ENCODE measurements at regions not wholly inside any gene's neighbourhood (a gene's known extent, or its start where the extent isn't known, plus 50 kb on each side); places are given as distances from the start of the nearest gene placed in this dataset.
"Not testable (repeated sequence)": the region's sequence is repeated elsewhere in the genome, so short reads cannot be mapped to it uniquely, and the experiment has no call there.

DNA sequence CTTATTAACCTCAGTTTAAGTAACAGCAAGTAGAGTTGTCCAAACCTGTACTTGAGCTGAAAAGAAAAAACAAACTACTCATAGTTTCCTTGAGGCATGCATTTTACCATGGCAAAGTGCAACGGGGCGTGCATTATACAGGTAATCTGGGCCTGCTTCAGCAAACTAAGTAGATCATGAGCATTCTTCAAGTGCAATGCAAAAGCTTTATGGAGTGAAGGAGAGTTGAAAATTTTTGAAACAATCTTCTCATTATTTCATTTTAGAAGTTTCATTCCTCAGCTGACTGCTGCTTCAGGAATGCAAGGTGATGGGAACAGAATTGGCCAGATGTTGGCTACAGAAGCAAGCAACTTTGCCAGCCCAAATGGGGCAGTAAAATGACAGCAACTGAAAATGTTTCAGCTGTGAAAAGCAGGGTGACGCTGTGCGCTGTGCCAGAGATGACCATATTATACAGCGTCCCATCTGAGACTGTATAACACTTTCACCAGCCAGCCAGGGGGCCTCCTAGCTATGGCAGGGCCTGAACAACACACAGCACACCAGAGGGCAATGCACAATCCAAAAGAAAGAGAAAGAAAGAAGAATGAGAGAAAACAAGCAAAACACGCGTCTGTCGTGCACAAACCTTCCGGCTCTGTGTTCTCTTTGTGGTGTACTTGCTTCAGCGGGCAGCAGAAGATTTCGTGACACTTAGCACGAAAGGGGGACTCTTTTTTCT is 145.5 kb upstream of the FGF13 start:
- 61 to 87% methylated on average over 9 to 10 of the region's 12 CpGs for WGBS, 2 donors

GRCh38 chrX:138853936-138854335 is 142.4 kb upstream of the FGF13 start:
- no peak for ATAC-seq
- no peak overlapping the region for H3K27ac ChIP-seq
- WGBS, 2 donors = 47 to 82% methylated on average over 2 of the region's 2 CpGs
- no peak for DNase-seq
- no peak for TF ChIP-seq POLR2A (IDR thresholded peaks at IDR 0.05)
- TF ChIP-seq, protein P1, sequence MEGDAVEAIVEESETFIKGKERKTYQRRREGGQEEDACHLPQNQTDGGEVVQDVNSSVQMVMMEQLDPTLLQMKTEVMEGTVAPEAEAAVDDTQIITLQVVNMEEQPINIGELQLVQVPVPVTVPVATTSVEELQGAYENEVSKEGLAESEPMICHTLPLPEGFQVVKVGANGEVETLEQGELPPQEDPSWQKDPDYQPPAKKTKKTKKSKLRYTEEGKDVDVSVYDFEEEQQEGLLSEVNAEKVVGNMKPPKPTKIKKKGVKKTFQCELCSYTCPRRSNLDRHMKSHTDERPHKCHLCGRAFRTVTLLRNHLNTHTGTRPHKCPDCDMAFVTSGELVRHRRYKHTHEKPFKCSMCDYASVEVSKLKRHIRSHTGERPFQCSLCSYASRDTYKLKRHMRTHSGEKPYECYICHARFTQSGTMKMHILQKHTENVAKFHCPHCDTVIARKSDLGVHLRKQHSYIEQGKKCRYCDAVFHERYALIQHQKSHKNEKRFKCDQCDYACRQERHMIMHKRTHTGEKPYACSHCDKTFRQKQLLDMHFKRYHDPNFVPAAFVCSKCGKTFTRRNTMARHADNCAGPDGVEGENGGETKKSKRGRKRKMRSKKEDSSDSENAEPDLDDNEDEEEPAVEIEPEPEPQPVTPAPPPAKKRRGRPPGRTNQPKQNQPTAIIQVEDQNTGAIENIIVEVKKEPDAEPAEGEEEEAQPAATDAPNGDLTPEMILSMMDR (IDR thresholded peaks at IDR 0.05) = no peak
- H3K27me3 ChIP-seq = no peaks in the 10 kb centered on the region
- H3K4me3 ChIP-seq = no peak overlapping the region
- intact Hi-C loops (cut with DNase I) = no loop called here
- H3K9me3 ChIP-seq = no peaks in the 10 kb centered on the region
- no peaks in the 10 kb centered on the region for H3K36me3 ChIP-seq (replicated peaks in 1 of 2; ENCODE audit: insufficient read depth in 1 of 2, low read depth in 2 of 2)
- no peaks in the 10 kb centered on the region for H3K4me1 ChIP-seq

More for the DNA sequence above, 145.5 kb upstream of the FGF13 start:
- H3K27me3 ChIP-seq = no peaks in the 10 kb centered on the region
- H3K27ac ChIP-seq = no peak overlapping the region
- ATAC-seq (no peak), DNase-seq (no peak)
- TF ChIP-seq, protein P1 (IDR thresholded peaks at IDR 0.05) = no peak
- TF ChIP-seq POLR2A (IDR thresholded peaks at IDR 0.05) = no peak
- H3K9me3 ChIP-seq = no peaks in the 10 kb centered on the region
- intact Hi-C loops (cut with DNase I) = no loop called here
- no peaks in the 10 kb centered on the region for H3K4me1 ChIP-seq
- H3K36me3 ChIP-seq (replicated peaks in 1 of 2; ENCODE audit: insufficient read depth in 1 of 2, low read depth in 2 of 2) = no peaks in the 10 kb centered on the region
- no peak overlapping the region for H3K4me3 ChIP-seq

- H3K27me3 ChIP-seq = no peaks in the 10 kb centered on the region
- no peak for DNase-seq
- no peak overlapping the region for H3K4me3 ChIP-seq
- H3K4me1 ChIP-seq = no peaks in the 10 kb centered on the region
- no peak for TF ChIP-seq POLR2A (IDR thresholded peaks at IDR 0.05)
- TF ChIP-seq, protein P1 (IDR thresholded peaks at IDR 0.05) = no peak
- H3K27ac ChIP-seq = no peak overlapping the region
- ATAC-seq = no peak
- H3K9me3 ChIP-seq = no peaks in the 10 kb centered on the region
- no peaks in the 10 kb centered on the region for H3K36me3 ChIP-seq (replicated peaks in 1 of 2; ENCODE audit: insufficient read depth in 1 of 2, low read depth in 2 of 2)
- intact Hi-C loops (cut with DNase I) = no loop called here
- 64% methylated on average over 1 to 2 of the region's 2 CpGs for WGBS, 2 donors
Measured at GRCh38 chrX:138849521-138849920, 138.0 kb upstream of the FGF13 start.

DNA sequence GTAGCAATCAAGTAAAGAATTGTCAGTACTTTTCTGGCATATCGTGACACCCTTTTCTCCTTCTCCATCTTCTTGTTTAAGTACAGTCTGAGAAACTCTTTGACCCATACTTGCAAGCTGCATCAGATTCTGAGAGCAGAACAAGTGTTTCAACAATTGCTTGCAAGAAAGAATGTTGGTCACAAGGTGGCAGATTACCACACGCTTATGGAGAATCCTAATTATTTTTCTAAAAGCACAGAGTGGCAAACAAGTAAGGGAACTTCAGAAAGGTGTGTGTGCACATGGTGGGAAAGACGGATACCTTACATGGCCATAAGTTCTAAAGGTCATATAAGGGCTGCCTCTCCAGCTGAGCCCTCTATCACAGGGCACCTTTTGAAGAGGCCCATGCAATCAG is 136.4 kb upstream of the FGF13 start:
- TF ChIP-seq, protein P1 (IDR thresholded peaks at IDR 0.05) = no peak
- TF ChIP-seq POLR2A (IDR thresholded peaks at IDR 0.05) = no peak
- Histone ChIP-seq H3K27ac (no peak overlapping the region), H3K36me3 (replicated peaks in 1 of 2; ENCODE audit: insufficient read depth in 1 of 2, low read depth in 2 of 2) (no peaks in the 10 kb centered on the region), H3K4me3 (no peak overlapping the region), H3K4me1 (no peaks in the 10 kb centered on the region), H3K9me3 (no peaks in the 10 kb centered on the region), H3K27me3 (no peaks in the 10 kb centered on the region)
- DNase-seq (no peak), ATAC-seq (no peak)
- WGBS, 2 donors = 17 to 28% methylated on average over 3 of the region's 3 CpGs
- intact Hi-C loops (cut with DNase I) = no loop called here

- Histone ChIP-seq H3K27ac (no peak overlapping the region), H3K4me3 (no peak overlapping the region), H3K4me1 (no peaks in the 10 kb centered on the region), H3K9me3 (no peaks in the 10 kb centered on the region), H3K27me3 (no peaks in the 10 kb centered on the region), H3K36me3 (replicated peaks in 1 of 2; ENCODE audit: insufficient read depth in 1 of 2, low read depth in 2 of 2) (no peaks in the 10 kb centered on the region)
- TF ChIP-seq, protein P1 (IDR thresholded peaks at IDR 0.05) = no peak
- no peak for TF ChIP-seq POLR2A (IDR thresholded peaks at IDR 0.05)
- intact Hi-C loops (cut with DNase I) = no loop called here
- no peak for ATAC-seq
- WGBS, 2 donors = 43 to 71% methylated on average over 3 of the region's 3 CpGs
- DNase-seq = no peak
Measured at GRCh38 chrX:138845786-138846185, 134.3 kb upstream of the FGF13 start.

DNA sequence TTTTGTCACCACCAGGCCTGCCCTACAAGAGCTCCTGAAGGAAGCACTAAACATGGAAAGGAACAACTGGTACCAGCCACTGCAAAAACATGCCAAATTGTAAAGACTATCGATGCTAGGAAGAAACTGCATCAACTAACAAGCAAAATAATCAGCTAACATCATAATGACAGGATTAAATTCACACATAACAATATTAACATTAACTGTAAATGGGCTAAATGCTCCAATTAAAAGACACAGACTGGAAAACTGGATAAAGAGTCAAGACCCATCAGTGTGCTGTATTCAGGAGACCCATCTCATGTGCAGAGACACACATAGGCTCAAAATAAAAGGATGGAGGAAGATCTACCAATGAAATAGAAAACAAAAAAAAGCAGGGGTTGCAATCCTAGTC is 95.9 kb upstream of the FGF13 start:
- WGBS, 2 donors = 67 to 71% methylated on average over 1 of the region's 1 CpG
- not testable (repeated sequence) for H3K27me3 ChIP-seq

More for the DNA sequence above, 95.9 kb upstream of the FGF13 start:
- DNase-seq; H3K9me3 ChIP-seq; H3K27ac ChIP-seq; intact Hi-C loops (cut with DNase I); H3K4me1 ChIP-seq; H3K36me3 ChIP-seq (replicated peaks in 1 of 2; ENCODE audit: insufficient read depth in 1 of 2, low read depth in 2 of 2); H3K4me3 ChIP-seq; ATAC-seq: not testable (repeated sequence)
